ENCODE measurements at regions not wholly inside any gene's neighbourhood (a gene's known extent, or its start where the extent isn't known, plus 50 kb on each side); places are given as distances from the start of the nearest gene placed in this dataset.

DNA sequence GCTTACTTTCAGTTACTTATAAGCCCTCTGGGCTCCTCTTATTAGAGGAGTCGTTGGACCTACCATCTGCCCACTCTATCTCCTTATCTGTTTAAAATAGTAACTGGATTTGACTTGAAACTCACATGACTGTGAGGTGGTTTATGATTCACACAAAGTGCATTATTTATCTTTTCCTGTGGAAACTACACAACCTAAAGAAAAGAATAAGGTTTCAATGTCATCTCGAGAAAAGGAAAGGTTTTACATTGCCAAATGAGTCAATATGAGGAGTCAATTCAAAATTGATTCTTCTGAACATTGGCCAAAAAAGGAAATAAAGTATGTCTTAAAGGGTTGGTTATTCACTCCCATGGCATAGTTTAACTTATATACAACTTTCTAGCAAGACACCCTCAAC lies 225.0 kb upstream of the G2E3 start:
- TF ChIP-seq, protein P1, sequence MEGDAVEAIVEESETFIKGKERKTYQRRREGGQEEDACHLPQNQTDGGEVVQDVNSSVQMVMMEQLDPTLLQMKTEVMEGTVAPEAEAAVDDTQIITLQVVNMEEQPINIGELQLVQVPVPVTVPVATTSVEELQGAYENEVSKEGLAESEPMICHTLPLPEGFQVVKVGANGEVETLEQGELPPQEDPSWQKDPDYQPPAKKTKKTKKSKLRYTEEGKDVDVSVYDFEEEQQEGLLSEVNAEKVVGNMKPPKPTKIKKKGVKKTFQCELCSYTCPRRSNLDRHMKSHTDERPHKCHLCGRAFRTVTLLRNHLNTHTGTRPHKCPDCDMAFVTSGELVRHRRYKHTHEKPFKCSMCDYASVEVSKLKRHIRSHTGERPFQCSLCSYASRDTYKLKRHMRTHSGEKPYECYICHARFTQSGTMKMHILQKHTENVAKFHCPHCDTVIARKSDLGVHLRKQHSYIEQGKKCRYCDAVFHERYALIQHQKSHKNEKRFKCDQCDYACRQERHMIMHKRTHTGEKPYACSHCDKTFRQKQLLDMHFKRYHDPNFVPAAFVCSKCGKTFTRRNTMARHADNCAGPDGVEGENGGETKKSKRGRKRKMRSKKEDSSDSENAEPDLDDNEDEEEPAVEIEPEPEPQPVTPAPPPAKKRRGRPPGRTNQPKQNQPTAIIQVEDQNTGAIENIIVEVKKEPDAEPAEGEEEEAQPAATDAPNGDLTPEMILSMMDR (IDR thresholded peaks at IDR 0.05) = no peak
- TF ChIP-seq POLR2A (IDR thresholded peaks at IDR 0.05) = no peak
- no peak for TF ChIP-seq POLR2AphosphoS5 (IDR thresholded peaks at IDR 0.05)

Measured in upper lobe of left lung (tissue), 4 donors.